GM18511 (cell line): ENCODE measurements at regions not wholly inside any gene's neighbourhood (a gene's known extent, or its start where the extent isn't known, plus 50 kb on each side); places are given as distances from the start of the nearest gene placed in this dataset.

Experiments
- ATAC-seq: cut with Tn5 transposase; IDR thresholded peaks from one replicate; pipeline ENCODE4 v1.9.1; 2021; ENCODE audit warnings: mild to moderate bottlenecking, moderate library complexity; ENCODE audit not compliant: unreplicated experiment

DNA sequence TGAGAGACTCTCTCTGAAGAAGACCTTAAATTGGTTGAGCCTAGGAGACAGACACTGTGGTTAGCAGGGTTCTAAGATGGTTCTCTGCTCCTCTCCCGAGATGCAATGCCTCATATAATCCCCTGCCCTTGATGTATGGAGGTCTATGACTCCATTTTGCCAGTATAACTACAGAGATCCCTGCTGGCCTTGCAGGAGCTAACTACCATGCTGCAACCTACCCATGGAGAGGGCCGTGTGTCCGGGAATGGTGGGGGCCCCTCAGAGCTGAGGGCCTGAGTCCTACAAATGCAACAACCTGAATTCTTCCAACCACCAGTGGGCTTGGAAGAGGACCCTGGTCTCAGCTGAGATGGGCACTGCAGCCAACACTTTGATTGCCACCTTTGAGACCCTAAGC is 388.0 kb downstream of the SETD4 start:
- ATAC-seq: no peak

DNA sequence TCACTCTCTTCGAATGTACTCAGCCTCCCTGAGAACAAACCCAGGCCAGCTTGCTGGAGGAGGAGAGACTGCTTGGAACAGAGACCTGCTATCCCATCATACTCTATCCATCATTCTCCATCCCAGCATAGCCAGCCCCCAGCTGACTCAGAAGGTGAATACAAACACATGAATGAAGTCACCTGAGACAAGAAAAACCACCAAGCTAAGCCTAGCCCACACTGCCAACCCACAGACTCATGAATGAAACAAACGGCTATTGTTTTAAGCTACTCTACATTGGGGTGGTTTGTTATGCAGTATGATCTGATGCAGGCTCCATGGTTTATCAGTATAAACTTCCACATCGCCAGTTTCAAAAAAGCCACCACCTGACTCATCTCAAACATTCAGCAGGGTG is 395.6 kb downstream of the SETD4 start:
- no peak for ATAC-seq

DNA sequence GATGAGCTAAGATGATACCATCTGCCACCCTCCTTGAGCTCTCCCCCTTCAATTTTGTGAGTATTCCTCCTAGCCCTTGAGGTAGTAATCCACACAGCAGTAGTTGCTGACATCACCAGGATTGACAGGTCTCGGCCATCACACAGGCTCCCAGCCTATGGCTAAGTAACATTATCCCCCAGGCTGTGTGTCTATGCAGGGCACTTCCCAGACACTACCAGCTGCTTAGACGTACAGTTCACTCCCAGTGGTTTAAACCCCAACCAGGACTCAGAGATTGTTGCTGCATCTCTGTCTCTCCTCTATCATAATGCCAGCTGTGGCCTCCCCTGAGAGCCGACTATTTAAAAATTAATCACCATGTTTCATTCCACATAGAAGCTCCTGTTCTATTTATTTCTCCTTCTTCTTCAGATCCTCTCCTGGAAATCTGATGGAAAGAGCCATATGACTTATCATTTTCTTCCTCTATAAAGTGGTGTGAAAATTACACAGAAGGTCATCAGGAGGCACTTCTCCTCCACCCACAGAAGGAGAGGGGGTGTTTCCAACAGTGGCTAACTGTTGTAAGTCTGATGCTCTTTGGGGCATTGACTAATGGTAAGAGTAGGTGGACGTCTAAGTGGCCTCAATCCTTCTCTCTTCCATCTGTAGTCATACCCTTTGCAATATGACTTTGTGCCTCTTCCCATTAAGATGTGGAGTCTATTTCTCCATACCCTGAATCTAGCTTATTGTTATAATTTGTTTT is 396.3 kb downstream of the SETD4 start:
- ATAC-seq: no peak

DNA sequence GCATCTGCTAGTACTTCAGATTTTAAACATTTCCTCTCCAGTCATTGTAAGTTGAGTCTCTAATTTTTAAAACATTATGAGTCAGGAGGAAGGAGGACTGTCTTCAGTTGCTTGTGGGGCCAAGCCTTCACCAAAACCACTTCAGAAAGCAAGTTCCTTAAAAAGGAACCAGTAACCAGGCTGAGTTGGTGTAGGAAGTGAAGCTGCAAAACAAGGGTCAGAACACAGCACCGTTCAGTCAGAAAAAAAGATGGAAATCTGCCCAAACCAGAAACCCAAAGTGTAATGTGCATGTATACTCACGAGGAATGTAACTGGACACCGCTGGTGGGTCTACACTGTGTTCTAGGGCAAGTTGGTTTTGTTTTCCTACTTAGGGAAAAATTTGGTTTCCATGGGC is 402.1 kb downstream of the SETD4 start:
- ATAC-seq: no peak

DNA sequence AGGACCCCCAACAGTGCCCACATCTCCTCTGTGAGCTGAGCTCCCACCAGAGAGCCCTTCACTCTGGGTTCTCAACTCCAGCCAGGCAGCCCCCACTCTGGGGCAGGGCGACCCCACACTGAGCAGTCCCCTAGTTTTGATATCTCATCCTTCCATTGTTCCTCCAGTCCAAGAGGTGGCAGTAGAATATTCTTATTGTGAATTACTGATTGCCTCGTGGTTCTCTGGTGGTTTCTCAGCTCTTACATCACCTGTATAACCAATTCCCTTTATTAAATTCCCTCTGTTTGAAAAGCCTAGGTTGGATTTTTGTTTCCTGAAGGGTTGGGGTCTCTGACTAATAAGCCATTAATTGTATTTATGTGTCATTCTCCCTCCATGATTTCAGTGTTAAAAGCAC is 407.5 kb downstream of the SETD4 start:
- ATAC-seq: no peak

DNA sequence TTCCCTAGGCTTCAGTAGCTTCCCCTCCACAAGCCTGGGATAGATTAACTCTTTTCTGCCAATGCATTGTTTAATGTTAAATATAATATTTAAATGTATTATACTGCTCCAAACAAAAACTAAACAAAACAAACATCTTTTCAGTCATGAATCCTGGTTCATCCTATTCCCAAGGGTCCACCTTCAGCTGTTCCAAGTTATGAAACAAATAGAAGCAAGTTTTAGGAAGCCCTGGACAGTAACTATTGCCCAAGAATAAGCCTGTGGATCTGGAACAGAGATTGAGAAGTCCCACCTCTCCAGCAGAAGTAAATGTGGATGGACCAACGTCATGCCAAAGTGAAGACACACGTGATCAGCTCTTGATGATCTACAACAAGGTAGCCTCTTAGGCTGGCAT is 408.1 kb downstream of the SETD4 start:
- ATAC-seq: no peak

GRCh38 chr21:35651196-35651595 is 409.1 kb downstream of the SETD4 start:
- ATAC-seq: no peak

DNA sequence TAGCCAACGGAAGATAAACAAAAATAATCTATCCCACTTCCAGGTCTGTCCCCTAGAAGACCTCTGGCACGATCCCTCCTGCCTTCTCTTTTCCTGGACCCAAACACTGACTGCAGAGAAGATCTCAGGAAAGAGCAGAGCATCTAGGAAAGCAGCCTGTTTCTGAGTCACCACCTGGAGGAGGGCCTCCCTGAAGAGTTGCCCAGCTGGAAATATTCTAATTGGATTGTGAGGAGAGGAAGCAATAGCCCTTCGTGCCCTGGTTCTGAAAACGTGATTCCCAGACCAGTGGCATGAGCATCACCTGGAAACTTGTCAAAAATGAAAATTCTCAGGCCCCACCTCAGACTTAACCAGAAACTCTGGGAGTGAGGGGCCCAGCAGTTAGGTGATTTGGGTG is 411.1 kb downstream of the SETD4 start:
- ATAC-seq: no peak

DNA sequence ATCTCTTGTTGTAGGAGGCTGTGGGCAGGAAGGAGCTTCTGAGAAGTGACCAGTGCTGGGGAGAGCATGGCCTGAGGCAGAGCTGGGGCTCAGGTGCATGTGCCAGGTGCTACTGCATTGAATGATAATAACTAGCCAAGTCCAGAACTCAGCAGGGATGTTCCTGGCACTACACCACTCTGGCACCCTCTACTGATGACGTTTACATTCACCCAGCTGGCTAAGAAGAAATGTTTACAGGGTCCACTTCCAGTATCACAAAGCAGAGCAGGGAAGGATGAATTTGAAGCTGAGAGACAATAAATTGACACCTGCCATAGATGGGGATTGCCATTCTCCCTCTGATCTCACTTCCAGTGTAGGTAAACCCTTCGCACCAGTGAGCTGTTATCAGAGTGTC is 411.8 kb downstream of the SETD4 start:
- ATAC-seq: no peak

- no peak for ATAC-seq
These were observed 413.7 kb downstream of the SETD4 start for GRCh38 chr21:35646606-35647005.

- no peak for ATAC-seq
These were observed 414.3 kb downstream of the SETD4 start for GRCh38 chr21:35645991-35646390.

DNA sequence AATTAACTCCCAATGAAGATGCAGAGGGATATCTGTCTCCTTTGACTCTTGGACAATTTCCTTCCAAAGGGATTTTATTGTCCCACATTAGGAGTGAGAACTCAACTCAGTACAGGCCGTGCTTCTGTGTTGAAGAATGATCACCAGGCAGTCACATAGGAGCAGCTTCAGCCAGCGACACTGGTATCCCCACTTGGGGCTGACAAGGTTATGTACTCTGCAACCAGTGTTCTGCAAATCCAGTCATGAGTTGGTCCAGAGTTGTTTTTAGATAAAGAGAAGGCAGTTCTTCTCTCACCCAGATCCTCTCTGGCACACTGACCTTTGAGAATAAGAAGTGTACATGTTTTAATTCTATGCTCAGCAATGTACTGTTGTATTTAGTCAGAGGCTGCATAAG is 415.8 kb downstream of the SETD4 start:
- no peak for ATAC-seq

DNA sequence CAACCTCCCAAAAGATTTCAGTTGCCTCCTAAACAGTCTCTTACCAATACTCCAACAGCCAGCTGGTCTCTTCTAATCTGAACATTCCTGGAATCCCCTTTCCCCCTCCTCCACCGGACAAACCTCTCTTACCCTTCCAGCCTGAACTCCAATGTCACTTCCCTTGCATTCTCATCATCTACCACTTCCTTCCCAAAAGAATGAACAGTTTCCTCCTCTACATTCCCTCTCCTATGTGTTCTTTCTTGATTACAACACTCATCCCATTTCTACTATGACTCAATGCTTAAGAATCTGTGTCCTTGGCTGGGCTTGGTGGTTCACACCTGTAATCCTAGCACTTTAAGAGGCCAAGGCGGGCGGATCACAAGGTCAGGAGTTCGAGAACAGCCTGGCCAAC is 417.1 kb downstream of the SETD4 start:
- no peak for ATAC-seq

- ATAC-seq: no peak
These were observed 418.9 kb downstream of the SETD4 start for GRCh38 chr21:35641271-35642016.

GRCh38 chr21:35637431-35637830 is 422.9 kb downstream of the SETD4 start:
- ATAC-seq: no peak

DNA sequence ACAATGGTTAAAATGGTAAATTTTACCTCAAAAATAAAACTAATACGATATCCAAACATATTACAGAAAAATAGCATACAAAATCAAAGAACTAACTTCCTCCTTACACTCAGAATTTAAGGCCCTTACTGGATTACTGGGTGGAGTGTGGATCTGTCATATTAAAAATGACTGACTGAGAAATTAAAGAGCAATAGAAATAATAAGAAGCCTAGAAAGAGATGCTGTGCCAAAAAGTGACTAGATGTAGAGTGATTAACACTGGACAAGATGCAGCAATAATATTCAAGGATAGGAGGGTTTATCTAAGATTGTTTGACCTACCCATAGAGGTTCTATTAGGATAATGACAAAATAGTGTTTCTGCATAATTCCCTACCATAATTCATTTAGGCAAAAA is 424.3 kb downstream of the SETD4 start:
- no peak for ATAC-seq

- no peak for ATAC-seq
These were observed 425.1 kb downstream of the SETD4 start for GRCh38 chr21:35635261-35635660.

DNA sequence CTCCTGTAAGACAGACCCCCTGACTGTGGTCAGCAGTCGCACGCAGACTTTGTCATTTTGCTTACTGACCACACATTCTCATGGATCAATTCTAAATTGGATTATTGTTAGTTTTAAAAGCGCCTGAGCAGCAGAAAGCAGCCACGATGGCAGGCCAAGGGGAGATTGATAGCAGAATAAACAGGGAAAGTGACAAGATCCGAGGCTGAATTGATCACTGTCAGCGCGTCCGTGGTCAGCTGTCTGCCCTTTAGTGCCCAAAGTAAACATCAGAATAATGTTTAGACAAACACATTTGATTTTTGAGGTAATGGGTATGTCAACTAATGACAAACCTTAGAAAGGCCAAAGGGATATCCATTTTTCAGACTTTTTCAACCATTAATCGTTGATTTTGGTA is 426.8 kb downstream of the SETD4 start:
- no peak for ATAC-seq

GRCh38 chr21:35632711-35633110 is 427.6 kb downstream of the SETD4 start:
- no peak for ATAC-seq

DNA sequence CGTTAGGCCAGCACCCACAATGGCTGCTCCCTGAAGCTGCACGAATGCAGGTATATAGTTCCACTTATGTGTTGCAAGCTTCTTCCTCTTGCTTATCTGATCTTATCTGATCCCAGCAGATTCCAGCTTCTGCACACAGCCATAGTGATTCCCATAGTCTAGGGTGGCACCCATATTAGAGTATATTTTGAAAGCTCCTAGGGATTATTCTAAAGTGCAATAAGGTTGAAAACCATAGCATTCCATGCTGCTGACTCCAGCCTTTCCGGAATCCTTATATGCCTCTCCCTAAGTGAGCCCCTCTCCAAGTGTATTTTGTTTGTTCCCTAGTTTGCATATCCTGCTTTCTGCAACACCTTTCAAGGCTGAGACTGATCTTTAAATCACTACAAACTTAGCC is 432.0 kb downstream of the SETD4 start:
- ATAC-seq: no peak

GRCh38 chr21:35627462-35627861 is 432.9 kb downstream of the SETD4 start:
- ATAC-seq: no peak

DNA sequence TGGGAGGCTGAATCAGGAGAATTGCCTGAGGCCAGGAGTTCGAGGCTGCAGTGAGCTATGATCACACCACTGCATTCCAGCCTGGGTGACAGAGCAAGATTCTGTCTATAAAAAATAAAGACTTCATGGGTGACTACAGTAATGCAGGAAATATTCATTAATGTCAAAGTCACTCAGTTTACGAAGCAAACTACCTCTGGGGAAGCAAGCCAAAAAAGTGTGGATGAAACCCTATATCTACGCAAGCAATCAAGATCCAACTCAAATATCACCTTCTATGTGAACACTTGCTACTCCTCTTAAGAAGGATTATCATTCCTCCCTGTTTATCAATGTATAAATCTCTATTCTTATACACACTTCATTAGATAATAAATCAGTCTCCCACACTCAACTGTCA is 434.8 kb downstream of the SETD4 start:
- no peak for ATAC-seq

GRCh38 chr21:35624901-35625300 is 435.4 kb downstream of the SETD4 start:
- no peak for ATAC-seq
